Activated CD8-positive, alpha-beta T cell treated with anti-CD3 and anti-CD28 coated beads, Interleukin-2, amount 10 ng/mL, durations not matched to agents 7 days and 5 days (primary cell): ENCODE measurements at regions not wholly inside any gene's neighbourhood (a gene's known extent, or its start where the extent isn't known, plus 50 kb on each side); places are given as distances from the start of the nearest gene placed in this dataset.

Experiments used
- ATAC-seq: fragments of 150-1000 bp; cut with Tn5 transposase; one replicate; pipeline ENCODE4 v1.10.0; 2021; ENCODE audit warnings: moderate library complexity
- CTCF ChIA-PET: fragments of 350-600 bp; sonication (Branson Sonifier 250); formaldehyde crosslinking; loops from one replicate; lab custom pipeline; 2021; ENCODE audit warnings: antibody characterized with exemption; lab: Charles Lee
- POLR2A ChIA-PET: fragments of 350-600 bp; sonication (Branson Sonifier 250); formaldehyde crosslinking; loops from one replicate; lab custom pipeline; 2021; ENCODE audit warnings: antibody characterized with exemption; lab: Charles Lee
- DNase-seq: peaks from one replicate; pipeline ENCODE4 v3.0.0-alpha.2; 2020
- H3K27ac Mint-ChIP-seq: one replicate; pipeline ENCODE4 v1.8.0; 2021; ENCODE audit warnings: mild to moderate bottlenecking, mixed read lengths
- H3K27me3 Mint-ChIP-seq: one replicate; pipeline ENCODE4 v1.8.0; 2021; ENCODE audit warnings: low read depth, mixed read lengths
- H3K36me3 Mint-ChIP-seq: one replicate; pipeline ENCODE4 v1.8.0; 2021; ENCODE audit warnings: low read depth, mixed read lengths
- H3K4me1 Mint-ChIP-seq: one replicate; pipeline ENCODE4 v1.8.0; 2021; ENCODE audit warnings: low read depth, mixed read lengths
- H3K4me3 Mint-ChIP-seq: one replicate; pipeline ENCODE4 v1.8.0; 2021; ENCODE audit warnings: mild to moderate bottlenecking, mixed read lengths
- H3K9me3 Mint-ChIP-seq: one replicate; pipeline ENCODE4 v1.8.0; 2022; ENCODE audit warnings: mixed read lengths; ENCODE audit not compliant: insufficient read depth

- POLR2A ChIA-PET = no interaction called here
- Mint-ChIP-seq H3K4me3 (no peak overlapping the region), H3K27ac (no peak overlapping the region), H3K27me3 (no peaks in the 10 kb centered on the region), H3K9me3 (peaks cover 4% of the 10 kb centered on the region), H3K36me3 (no peaks in the 10 kb centered on the region), H3K4me1 (no peaks in the 10 kb centered on the region)
- no peak for DNase-seq
- CTCF ChIA-PET = no interaction called here
- ATAC-seq = no peak
Measured at GRCh38 chr2:22536133-22536532, 848.8 kb upstream of the KLHL29 start.

GRCh38 chr2:22554453-22554852, 830.5 kb upstream of the KLHL29 start:
- Mint-ChIP-seq H3K4me3 (no peak overlapping the region), H3K9me3 (peaks cover 4% of the 10 kb centered on the region), H3K4me1 (no peaks in the 10 kb centered on the region), H3K27me3 (no peaks in the 10 kb centered on the region), H3K27ac (no peak overlapping the region), H3K36me3 (no peaks in the 10 kb centered on the region)
- DNase-seq (no peak), ATAC-seq (no peak)
- CTCF ChIA-PET = no interaction called here
- POLR2A ChIA-PET = no interaction called here

GRCh38 chr2:22557406-22557805, 827.6 kb upstream of the KLHL29 start:
- H3K9me3 Mint-ChIP-seq = peaks cover 2% of the 10 kb centered on the region
- ChIA-PET POLR2A (no interaction called here), CTCF (no interaction called here)
- ATAC-seq (no peak), DNase-seq (no peak)
- H3K36me3 Mint-ChIP-seq = no peaks in the 10 kb centered on the region
- no peak overlapping the region for H3K4me3 Mint-ChIP-seq
- no peaks in the 10 kb centered on the region for H3K4me1 Mint-ChIP-seq
- no peaks in the 10 kb centered on the region for H3K27me3 Mint-ChIP-seq
- no peak overlapping the region for H3K27ac Mint-ChIP-seq

- ChIA-PET CTCF (no interaction called here), POLR2A (no interaction called here)
- Mint-ChIP-seq H3K36me3 (no peaks in the 10 kb centered on the region), H3K9me3 (no peaks in the 10 kb centered on the region), H3K27ac (no peak overlapping the region), H3K4me1 (no peaks in the 10 kb centered on the region), H3K4me3 (no peak overlapping the region), H3K27me3 (no peaks in the 10 kb centered on the region)
- DNase-seq (no peak), ATAC-seq (no peak)
Measured at GRCh38 chr2:22560021-22560420, 825.0 kb upstream of the KLHL29 start.

- peaks cover 10% of the 10 kb centered on the region for H3K9me3 Mint-ChIP-seq
- no peak for ATAC-seq
- H3K36me3 Mint-ChIP-seq = no peaks in the 10 kb centered on the region
- POLR2A ChIA-PET = interaction anchor here (0.6 kb wide), 1 partner anchor 150 kb away, joined by 3 read pairs; no protein-coding TSS in a partner anchor
- H3K4me3 Mint-ChIP-seq = no peak overlapping the region
- DNase-seq = no peak
- no peaks in the 10 kb centered on the region for H3K27me3 Mint-ChIP-seq
- H3K4me1 Mint-ChIP-seq = no peaks in the 10 kb centered on the region
- H3K27ac Mint-ChIP-seq = no peak overlapping the region
- CTCF ChIA-PET = no interaction called here
Measured at GRCh38 chr2:22579341-22579740, 805.6 kb upstream of the KLHL29 start.

GRCh38 chr2:22582107-22582506, 802.9 kb upstream of the KLHL29 start:
- H3K4me3 Mint-ChIP-seq = no peak overlapping the region
- CTCF ChIA-PET = no interaction called here

GRCh38 chr2:22596306-22596705, 788.7 kb upstream of the KLHL29 start:
- CTCF ChIA-PET = no interaction called here
- H3K27me3 Mint-ChIP-seq = no peaks in the 10 kb centered on the region
- POLR2A ChIA-PET = no interaction called here
- H3K27ac Mint-ChIP-seq = no peak overlapping the region
- H3K4me1 Mint-ChIP-seq = no peaks in the 10 kb centered on the region
- DNase-seq (no peak), ATAC-seq (no peak)
- no peaks in the 10 kb centered on the region for H3K36me3 Mint-ChIP-seq
- no peak overlapping the region for H3K4me3 Mint-ChIP-seq
- peaks cover 11% of the 10 kb centered on the region for H3K9me3 Mint-ChIP-seq

More at GRCh38 chr2:22582107-22582506, 802.9 kb upstream of the KLHL29 start:
- DNase-seq (no peak), ATAC-seq (no peak)
- Mint-ChIP-seq H3K27ac (no peak overlapping the region), H3K9me3 (peaks cover 12% of the 10 kb centered on the region), H3K4me1 (no peaks in the 10 kb centered on the region), H3K36me3 (no peaks in the 10 kb centered on the region), H3K27me3 (no peaks in the 10 kb centered on the region)
- POLR2A ChIA-PET = no interaction called here

- ATAC-seq = no peak
- ChIA-PET POLR2A (no interaction called here), CTCF (no interaction called here)
- H3K36me3 Mint-ChIP-seq = no peaks in the 10 kb centered on the region
- DNase-seq = no peak
- no peaks in the 10 kb centered on the region for H3K4me1 Mint-ChIP-seq
- no peak overlapping the region for H3K27ac Mint-ChIP-seq
- H3K9me3 Mint-ChIP-seq = no peaks in the 10 kb centered on the region
- H3K27me3 Mint-ChIP-seq = no peaks in the 10 kb centered on the region
- H3K4me3 Mint-ChIP-seq = no peak overlapping the region
Measured at GRCh38 chr2:22600156-22600555, 784.8 kb upstream of the KLHL29 start.

- CTCF ChIA-PET = no interaction called here
- Mint-ChIP-seq H3K27ac (no peak overlapping the region), H3K4me3 (no peak overlapping the region), H3K27me3 (no peaks in the 10 kb centered on the region), H3K36me3 (no peaks in the 10 kb centered on the region), H3K4me1 (no peaks in the 10 kb centered on the region), H3K9me3 (no peaks in the 10 kb centered on the region)
- POLR2A ChIA-PET = no interaction called here
- DNase-seq (no peak), ATAC-seq (no peak)
Measured at GRCh38 chr2:22600999-22601398, 784.0 kb upstream of the KLHL29 start.

GRCh38 chr2:22604136-22604535, 780.8 kb upstream of the KLHL29 start:
- ATAC-seq = no peak
- ChIA-PET CTCF (no interaction called here), POLR2A (no interaction called here)
- Mint-ChIP-seq H3K9me3 (no peaks in the 10 kb centered on the region), H3K27me3 (no peaks in the 10 kb centered on the region), H3K4me3 (no peak overlapping the region), H3K27ac (no peak overlapping the region), H3K36me3 (no peaks in the 10 kb centered on the region), H3K4me1 (no peaks in the 10 kb centered on the region)
- DNase-seq = no peak

GRCh38 chr2:22616031-22616430, 768.9 kb upstream of the KLHL29 start:
- H3K27me3 Mint-ChIP-seq = no peaks in the 10 kb centered on the region
- no peaks in the 10 kb centered on the region for H3K9me3 Mint-ChIP-seq
- POLR2A ChIA-PET = no interaction called here
- ATAC-seq (no peak), DNase-seq (no peak)
- no peaks in the 10 kb centered on the region for H3K36me3 Mint-ChIP-seq
- H3K4me3 Mint-ChIP-seq = no peak overlapping the region
- H3K4me1 Mint-ChIP-seq = no peaks in the 10 kb centered on the region
- H3K27ac Mint-ChIP-seq = no peak overlapping the region
- CTCF ChIA-PET = no interaction called here

GRCh38 chr2:22623620-22624019, 761.4 kb upstream of the KLHL29 start:
- DNase-seq (no peak), ATAC-seq (no peak)
- Mint-ChIP-seq H3K27ac (no peak overlapping the region), H3K4me3 (no peak overlapping the region), H3K4me1 (no peaks in the 10 kb centered on the region), H3K27me3 (no peaks in the 10 kb centered on the region), H3K9me3 (no peaks in the 10 kb centered on the region), H3K36me3 (no peaks in the 10 kb centered on the region)
- ChIA-PET CTCF (no interaction called here), POLR2A (no interaction called here)

GRCh38 chr2:22626621-22627020, 758.4 kb upstream of the KLHL29 start:
- H3K36me3 Mint-ChIP-seq = no peaks in the 10 kb centered on the region
- CTCF ChIA-PET = no interaction called here
- ATAC-seq (no peak), DNase-seq (no peak)
- no peaks in the 10 kb centered on the region for H3K4me1 Mint-ChIP-seq
- no peaks in the 10 kb centered on the region for H3K9me3 Mint-ChIP-seq
- H3K27ac Mint-ChIP-seq = no peak overlapping the region
- POLR2A ChIA-PET = no interaction called here
- no peaks in the 10 kb centered on the region for H3K27me3 Mint-ChIP-seq
- no peak overlapping the region for H3K4me3 Mint-ChIP-seq
